GM12878 (cell line): ENCODE measurements at regions not wholly inside any gene's neighbourhood (a gene's known extent, or its start where the extent isn't known, plus 50 kb on each side); places are given as distances from the start of the nearest gene placed in this dataset.

ENCODE experiments used
- ATAC-seq: fragments of 200-7000 bp; cut with Tn5 transposase; 3 replicates; pipeline ENCODE4 v1.9.1; 2020; ENCODE audit warnings: mild to moderate bottlenecking, moderate library complexity
- BruUV-seq: library from RNA; stranded (reverse); fragments of 400-500 nt; replicated peaks from 2 replicates; lab custom pipeline; 2021; lab: Mats Ljungman, UMichigan
- CTCF ChIA-PET: fragments of 300-600 bp; sonication (Branson Sonifier 250); formaldehyde crosslinking; extraction: SDS; loops from one replicate; lab custom pipeline; 2021; ENCODE audit warnings: inconsistent platforms; lab: Yijun Ruan, JAX
- POLR2A ChIA-PET: fragments of 350-600 bp; formaldehyde crosslinking; extraction: SDS; loops from one replicate; lab custom pipeline; 2021; ENCODE audit warnings: inconsistent platforms; lab: Charles Lee
- RAD21 ChIA-PET: fragments of 300-600 bp; sonication (Branson Sonifier 250); formaldehyde crosslinking; loops from one replicate; lab custom pipeline; 2023; ENCODE audit warnings: antibody characterized with exemption; ENCODE audit not compliant: unreplicated experiment; lab: Charles Lee
- SMC1A ChIA-PET: fragments of 300-600 bp; sonication (Branson Sonifier 250); formaldehyde crosslinking; loops from one replicate; lab custom pipeline; 2023; ENCODE audit not compliant: unreplicated experiment, uncharacterized antibody; lab: Charles Lee
- DNase-seq: peaks from one replicate; pipeline ENCODE4 v3.0.0-alpha.2; 2011; ENCODE audit warnings: low read depth, low spot score
- FAIRE-seq: peaks from 3 replicates; lab custom pipeline; 2011; peaks lifted over from hg19 to GRCh38; lab: Jason Lieb, UNC
- H2AFZ ChIP-seq: 2 replicates; pipeline ENCODE4 v1.6.0; 2011; ENCODE audit warnings: low read depth, low read length, control low read depth; ENCODE audit not compliant: control insufficient read depth
- H3K27ac ChIP-seq: 2 replicates; pipeline ENCODE4 v1.5.1; 2011; ENCODE audit warnings: control low read depth; ENCODE audit not compliant: control insufficient read depth, insufficient read depth
- H3K27me3 ChIP-seq, 2 experiments: replicated peaks in 1 of 2; 2 replicates each; pipeline versions ENCODE4 v1.6.0 to v1.6.1; 2011; ENCODE audit warnings: low read length in 1 of 2; ENCODE audit not compliant: control insufficient read depth in 2 of 2, insufficient read depth in 2 of 2
- H3K36me3 ChIP-seq, 2 experiments: 2 replicates each; pipeline ENCODE4 v1.5.1; 2011; ENCODE audit warnings: low read length in 1 of 2; ENCODE audit not compliant: control insufficient read depth in 2 of 2, insufficient read depth in 2 of 2
- H3K4me1 ChIP-seq: 2 replicates; pipeline ENCODE4 v1.6.1; 2011; ENCODE audit warnings: mild to moderate bottlenecking, low read length, moderate library complexity, mixed read lengths; ENCODE audit not compliant: control insufficient read depth, insufficient read depth
- H3K4me2 ChIP-seq: 2 replicates; pipeline ENCODE4 v1.6.0; 2011; ENCODE audit warnings: control low read depth; ENCODE audit not compliant: control insufficient read depth, insufficient read depth
- H3K4me3 ChIP-seq: fragments of 200-600 bp; sonication (generic); 2 replicates; pipeline ENCODE4 v1.5.1; 2016
- H3K79me2 ChIP-seq: 2 replicates; pipeline ENCODE4 v1.6.0; 2011; ENCODE audit warnings: low read length; ENCODE audit not compliant: control insufficient read depth, insufficient read depth
- H3K9ac ChIP-seq: 2 replicates; pipeline ENCODE4 v1.8.0; 2011; ENCODE audit warnings: low read length, control low read depth, mixed read lengths; ENCODE audit not compliant: control insufficient read depth, insufficient read depth
- H3K9me3 ChIP-seq: replicated peaks from 3 replicates; pipeline ENCODE4 v1.5.1; 2011; ENCODE audit warnings: mild to moderate bottlenecking, low read length; ENCODE audit not compliant: control insufficient read depth, insufficient read depth
- H4K20me1 ChIP-seq: 2 replicates; pipeline ENCODE4 v1.6.0; 2011; ENCODE audit not compliant: control insufficient read depth, insufficient read depth
- ASH2L ChIP-seq: fragments of 300-600, 200-600 bp; sonication (generic); IDR thresholded peaks from 2 replicates; pipeline ENCODE4 v1.6.1; 2017; ENCODE audit warnings: low read depth, mild to moderate bottlenecking, borderline replicate concordance
- CEBPB ChIP-seq, 2 experiments: fragments of 150-350 bp in 1 of 2; IDR thresholded peaks; 2 replicates each; pipeline ENCODE4 v1.6.1; 2012 to 2014; ENCODE audit warnings: low read depth in 2 of 2, low read length in 2 of 2, borderline replicate concordance in 1 of 2, inconsistent platforms in 1 of 2
- CHD2 ChIP-seq: IDR thresholded peaks from 2 replicates; pipeline ENCODE4 v1.6.1; 2011; ENCODE audit warnings: low read depth, low read length, improper control_type of control experiment, borderline replicate concordance
- NBN ChIP-seq: fragments of 450-650 bp; IDR thresholded peaks from 2 replicates; pipeline ENCODE4 v1.6.1; 2016
- NR2F1 ChIP-seq: fragments of 450-650 bp; conservative IDR thresholded peaks from 2 replicates; pipeline ENCODE4 v1.6.1; 2017; ENCODE audit warnings: mild to moderate bottlenecking
- SPI1 ChIP-seq: IDR thresholded peaks from 2 replicates; pipeline ENCODE4 v1.6.1; 2011; ENCODE audit warnings: low read depth, mild to moderate bottlenecking, low read length, moderate library complexity, borderline replicate concordance; ENCODE audit not compliant: insufficient read depth
- TARDBP ChIP-seq: IDR thresholded peaks from 2 replicates; pipeline ENCODE4 v1.6.1; 2016; ENCODE audit warnings: borderline replicate concordance
- ZNF622 ChIP-seq: fragments of 450-650 bp; IDR thresholded peaks from 2 replicates; pipeline ENCODE4 v1.6.1; 2017; ENCODE audit warnings: mild to moderate bottlenecking, inconsistent platforms
- WGBS: methylation state at CpG from one replicate; pipeline ENCODE4 v1.1.6; 2016; ENCODE audit warnings: low lambda C conversion rate; ENCODE audit not compliant: insufficient replicate concordance, insufficient coverage; ENCODE audit errors: missing lambda C conversion rate; 5-methylcytosine and 5-hydroxymethylcytosine counted together
- in situ Hi-C: fragments of 300-500 bp; cut with MboI; formaldehyde crosslinking; loops from 9 replicates; pipeline ENCODE4 v1.14.3; 2018; ENCODE audit warnings: mixed read lengths
- intact Hi-C: fragments of 100-400 bp; cut with micrococcal nuclease; formaldehyde crosslinking; loops from one replicate; pipeline ENCODE4 v1.14.2; 2022; ENCODE audit not compliant: unreplicated experiment
- TF ChIP-seq, protein P1 (sequence below), 3 experiments: IDR thresholded peaks in 2 of 3; conservative IDR thresholded peaks in 1 of 3; 2 replicates each; pipeline ENCODE4 v1.5.1; 2011; ENCODE audit warnings: low read depth in 3 of 3, low read length in 3 of 3, mild to moderate bottlenecking in 3 of 3, control low read depth in 2 of 3, moderate library complexity in 2 of 3, inconsistent platforms in 1 of 3, mixed read lengths in 1 of 3; ENCODE audit not compliant: control insufficient read depth in 2 of 3, insufficient read depth in 1 of 3; ENCODE audit errors: extremely low read depth in 1 of 3

- ATAC-seq, result no peak
- no peak overlapping the region for H3K4me3 ChIP-seq
- no peak overlapping the region for H3K9ac ChIP-seq
Observed at GRCh38 chr10:17506390-17506789, 52.0 kb upstream of the ST8SIA6 start.

GRCh38 chr10:17504547-17505245 is 50.3 kb upstream of the ST8SIA6 start:
- SMC1A ChIA-PET, result interaction anchor here (1.0 to 7.4 kb wide), 2 partner anchors 10 to 80 kb away, joined by 3 to 48 read pairs; no protein-coding TSS in a partner anchor
- DNase-seq (no peak), ATAC-seq (no peak), FAIRE-seq (no peak)
- H3K27ac ChIP-seq, result no peak overlapping the region
- CTCF ChIA-PET, result interaction anchor here (1.1 to 1.5 kb wide), 2 partner anchors 14 to 42 kb away, joined by 3 to 4 read pairs; no protein-coding TSS in a partner anchor
- H3K36me3 ChIP-seq, result no peaks in the 10 kb centered on the region
- H3K4me3 ChIP-seq, result no peak overlapping the region
- H3K27me3 ChIP-seq, result no peaks in the 10 kb centered on the region; a peak in 1 of 4 replicates
- no peak overlapping the region for H3K4me2 ChIP-seq
- BruUV-seq, result no TSS peak
- POLR2A ChIA-PET, result interaction anchor here (0.6 to 1.6 kb wide), 2 partner anchors 13 to 165 kb away, joined by 3 to 4 read pairs; no protein-coding TSS in a partner anchor
- H3K9me3 ChIP-seq, result no peaks in the 10 kb centered on the region
- peaks cover 5% of the 10 kb centered on the region for H3K4me1 ChIP-seq
- no peak overlapping the region for H3K9ac ChIP-seq
- 55% methylated on average over 6 of the region's 6 CpGs for WGBS
- RAD21 ChIA-PET, result interaction anchor here (1.2 kb wide), 1 partner anchor 48 kb away, joined by 3 read pairs; no protein-coding TSS in a partner anchor
- H4K20me1 ChIP-seq, result no peaks in the 10 kb centered on the region
- TF ChIP-seq, protein P1, sequence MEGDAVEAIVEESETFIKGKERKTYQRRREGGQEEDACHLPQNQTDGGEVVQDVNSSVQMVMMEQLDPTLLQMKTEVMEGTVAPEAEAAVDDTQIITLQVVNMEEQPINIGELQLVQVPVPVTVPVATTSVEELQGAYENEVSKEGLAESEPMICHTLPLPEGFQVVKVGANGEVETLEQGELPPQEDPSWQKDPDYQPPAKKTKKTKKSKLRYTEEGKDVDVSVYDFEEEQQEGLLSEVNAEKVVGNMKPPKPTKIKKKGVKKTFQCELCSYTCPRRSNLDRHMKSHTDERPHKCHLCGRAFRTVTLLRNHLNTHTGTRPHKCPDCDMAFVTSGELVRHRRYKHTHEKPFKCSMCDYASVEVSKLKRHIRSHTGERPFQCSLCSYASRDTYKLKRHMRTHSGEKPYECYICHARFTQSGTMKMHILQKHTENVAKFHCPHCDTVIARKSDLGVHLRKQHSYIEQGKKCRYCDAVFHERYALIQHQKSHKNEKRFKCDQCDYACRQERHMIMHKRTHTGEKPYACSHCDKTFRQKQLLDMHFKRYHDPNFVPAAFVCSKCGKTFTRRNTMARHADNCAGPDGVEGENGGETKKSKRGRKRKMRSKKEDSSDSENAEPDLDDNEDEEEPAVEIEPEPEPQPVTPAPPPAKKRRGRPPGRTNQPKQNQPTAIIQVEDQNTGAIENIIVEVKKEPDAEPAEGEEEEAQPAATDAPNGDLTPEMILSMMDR (IDR thresholded peaks at IDR 0.05 in 2 of 3, conservative IDR thresholded peaks at IDR 0.05 in 1 of 3; ENCODE audit: control insufficient read depth in 2 of 3, extremely low read depth in 1 of 3, insufficient read depth in 1 of 3, low read depth in 3 of 3, low read length in 3 of 3), result no peak
- TF ChIP-seq ZNF622 (no peak), ASH2L (no peak), CHD2 (no peak), NR2F1 (no peak), TARDBP (no peak), CEBPB (IDR thresholded peaks at IDR 0.05; ENCODE audit: borderline replicate concordance in 1 of 2, low read depth in 2 of 2, low read length in 2 of 2) (no peak), NBN (no peak)
- intact Hi-C loops, result no loop called here
- in situ Hi-C loops, result no loop called here
- no peak overlapping the region for H2AFZ ChIP-seq
- no peaks in the 10 kb centered on the region for H3K79me2 ChIP-seq

More at GRCh38 chr10:17506390-17506789, 52.0 kb upstream of the ST8SIA6 start:
- intact Hi-C loops (no loop called here), in situ Hi-C loops (no loop called here)
- H2AFZ ChIP-seq, result no peak overlapping the region
- H3K36me3 ChIP-seq, result no peaks in the 10 kb centered on the region
- ChIA-PET CTCF (interaction anchor here (0.6 to 1.7 kb wide), 3 partner anchors 11 to 587 kb away, joined by 3 to 4 read pairs (median 3); no protein-coding TSS in a partner anchor), SMC1A (interaction anchor here (7.4 kb wide), 1 partner anchor 11 kb away, joined by 48 read pairs; no protein-coding TSS in a partner anchor), RAD21 (no interaction called here), POLR2A (no interaction called here)
- no peaks in the 10 kb centered on the region for H3K79me2 ChIP-seq
- peaks cover 17% of the 10 kb centered on the region for H3K4me1 ChIP-seq
- H4K20me1 ChIP-seq, result no peaks in the 10 kb centered on the region
- WGBS, result 64% methylated on average over 6 of the region's 6 CpGs
- H3K27ac ChIP-seq, result no peak overlapping the region
- H3K27me3 ChIP-seq, result no peaks in the 10 kb centered on the region; a peak in 1 of 4 replicates
- no peak overlapping the region for H3K4me2 ChIP-seq
- DNase-seq, result no peak
- TF ChIP-seq SPI1, result no peak
- TF ChIP-seq, all 136 proteins: peak for 0
- BruUV-seq, result no TSS peak
- no peak for FAIRE-seq
- no peaks in the 10 kb centered on the region for H3K9me3 ChIP-seq
